ENCODE measurements at regions not wholly inside any gene's neighbourhood (a gene's known extent, or its start where the extent isn't known, plus 50 kb on each side); places are given as distances from the start of the nearest gene placed in this dataset.

- no peak for DNase-seq
- Histone ChIP-seq H3K36me3 (replicated peaks) (no peaks in the 10 kb centered on the region), H3K27ac (no peak overlapping the region), H3K4me3 (ENCODE audit: low read depth, low read length) (no peak overlapping the region), H3K27me3 (replicated peaks) (no peaks in the 10 kb centered on the region)
- in situ Hi-C loops (cut with HindIII; ENCODE audit: low pct_ligation_motif_present, low sequenced_read_pairs): no loop called here
- TF ChIP-seq CTCF (IDR thresholded peaks at IDR 0.05; ENCODE audit: low read depth, low read length, missing control alignments): no peak
Measured at GRCh38 chr4:125808022-125808421, 493.3 kb downstream of the FAT4 start.

GRCh38 chr4:125808570-125808969 is 493.8 kb downstream of the FAT4 start:
- Histone ChIP-seq H3K27ac (no peak overlapping the region), H3K27me3 (replicated peaks) (no peaks in the 10 kb centered on the region), H3K4me3 (ENCODE audit: low read depth, low read length) (no peak overlapping the region), H3K36me3 (replicated peaks) (no peaks in the 10 kb centered on the region)
- in situ Hi-C loops (cut with HindIII; ENCODE audit: low pct_ligation_motif_present, low sequenced_read_pairs): no loop called here
- no peak for DNase-seq
- no peak for TF ChIP-seq CTCF (IDR thresholded peaks at IDR 0.05; ENCODE audit: low read depth, low read length, missing control alignments)

GRCh38 chr4:125811892-125812291 is 497.1 kb downstream of the FAT4 start:
- no peak for TF ChIP-seq CTCF (IDR thresholded peaks at IDR 0.05; ENCODE audit: low read depth, low read length, missing control alignments)
- H3K27me3 ChIP-seq (replicated peaks): no peaks in the 10 kb centered on the region
- no peak overlapping the region for H3K27ac ChIP-seq
- in situ Hi-C loops (cut with HindIII; ENCODE audit: low pct_ligation_motif_present, low sequenced_read_pairs): no loop called here
- no peaks in the 10 kb centered on the region for H3K36me3 ChIP-seq (replicated peaks)
- no peak for DNase-seq
- no peak overlapping the region for H3K4me3 ChIP-seq (ENCODE audit: low read depth, low read length)

- Histone ChIP-seq H3K27ac (no peak overlapping the region), H3K4me3 (ENCODE audit: low read depth, low read length) (no peak overlapping the region), H3K27me3 (replicated peaks) (no peaks in the 10 kb centered on the region), H3K36me3 (replicated peaks) (no peaks in the 10 kb centered on the region)
- no peak for DNase-seq
- in situ Hi-C loops (cut with HindIII; ENCODE audit: low pct_ligation_motif_present, low sequenced_read_pairs): no loop called here
- TF ChIP-seq CTCF (IDR thresholded peaks at IDR 0.05; ENCODE audit: low read depth, low read length, missing control alignments): no peak
Measured at GRCh38 chr4:125826801-125827695, 512.3 kb downstream of the FAT4 start.

- in situ Hi-C loops (cut with HindIII; ENCODE audit: low pct_ligation_motif_present, low sequenced_read_pairs): no loop called here
Measured at GRCh38 chr4:125827696-125828052, 512.9 kb downstream of the FAT4 start.

More at GRCh38 chr4:125827696-125828052, 512.9 kb downstream of the FAT4 start:
- no peaks in the 10 kb centered on the region for H3K27me3 ChIP-seq (replicated peaks)
- no peak overlapping the region for H3K27ac ChIP-seq
- DNase-seq: no peak
- no peaks in the 10 kb centered on the region for H3K36me3 ChIP-seq (replicated peaks)
- TF ChIP-seq CTCF (IDR thresholded peaks at IDR 0.05; ENCODE audit: low read depth, low read length, missing control alignments): no peak
- no peak overlapping the region for H3K4me3 ChIP-seq (ENCODE audit: low read depth, low read length)
